Putamen (tissue), 1 donor: ENCODE measurements at regions not wholly inside any gene's neighbourhood (a gene's known extent, or its start where the extent isn't known, plus 50 kb on each side); places are given as distances from the start of the nearest gene placed in this dataset.
"Not testable (repeated sequence)": the region's sequence is repeated elsewhere in the genome, so short reads cannot be mapped to it uniquely, and the experiment has no call there.

Experiments
- DNase-seq: peaks from one replicate; pipeline ENCODE4 v3.0.0-alpha.2; 2016; ENCODE audit warnings: low spot score

- no peak for DNase-seq
These were observed 93.4 kb downstream of the BLID start for GRCh38 chr11:122022646-122023045.

- DNase-seq, result no peak
These were observed 95.1 kb downstream of the BLID start for GRCh38 chr11:122020902-122021301.

GRCh38 chr11:122019908-122020694 lies 95.9 kb downstream of the BLID start:
- DNase-seq, result no peak

- DNase-seq, result no peak
These were observed 108.4 kb downstream of the BLID start for GRCh38 chr11:122007601-122008071.

GRCh38 chr11:122004446-122004845 lies 111.6 kb downstream of the BLID start:
- no peak for DNase-seq

GRCh38 chr11:122002926-122003325 lies 113.1 kb downstream of the BLID start:
- no peak for DNase-seq

GRCh38 chr11:122002047-122002446 lies 114.0 kb downstream of the BLID start:
- DNase-seq, result no peak

- no peak for DNase-seq
These were observed 116.4 kb downstream of the BLID start for GRCh38 chr11:121999651-122000050.

- no peak for DNase-seq
These were observed 119.4 kb downstream of the BLID start for GRCh38 chr11:121996574-121996973.

GRCh38 chr11:121983901-121984300 lies 132.1 kb downstream of the BLID start:
- DNase-seq, result no peak

- not testable (repeated sequence) for DNase-seq
These were observed 138.1 kb downstream of the BLID start for GRCh38 chr11:121977914-121978313.

- DNase-seq, result no peak
These were observed 147.4 kb downstream of the BLID start for GRCh38 chr11:121968638-121969037.

- DNase-seq, result peak; percentile 72
These were observed 148.8 kb downstream of the BLID start for GRCh38 chr11:121967131-121967704.

- DNase-seq, result no peak
These were observed 150.7 kb downstream of the BLID start for GRCh38 chr11:121965330-121965729.

GRCh38 chr11:121964591-121964990 lies 151.4 kb downstream of the BLID start:
- DNase-seq, result no peak

GRCh38 chr11:121963846-121964245 lies 152.2 kb downstream of the BLID start:
- not testable (repeated sequence) for DNase-seq

GRCh38 chr11:121961321-121961801 lies 154.7 kb downstream of the BLID start:
- no peak for DNase-seq

- DNase-seq, result no peak
These were observed 157.1 kb downstream of the BLID start for GRCh38 chr11:121958971-121959325.

GRCh38 chr11:121958323-121958970 lies 157.6 kb downstream of the BLID start:
- no peak for DNase-seq

- no peak for DNase-seq
These were observed 162.9 kb downstream of the BLID start for GRCh38 chr11:121953122-121953521.

- no peak for DNase-seq
These were observed 165.9 kb downstream of the BLID start for GRCh38 chr11:121950160-121950559.

- no peak for DNase-seq
These were observed 169.5 kb downstream of the BLID start for GRCh38 chr11:121946514-121946913.
